ENCODE measurements at regions not wholly inside any gene's neighbourhood (a gene's known extent, or its start where the extent isn't known, plus 50 kb on each side); places are given as distances from the start of the nearest gene placed in this dataset.

GRCh38 chrX:150203248-150203645, 159.9 kb upstream of the MAMLD1 start:
- TF ChIP-seq, protein P1, sequence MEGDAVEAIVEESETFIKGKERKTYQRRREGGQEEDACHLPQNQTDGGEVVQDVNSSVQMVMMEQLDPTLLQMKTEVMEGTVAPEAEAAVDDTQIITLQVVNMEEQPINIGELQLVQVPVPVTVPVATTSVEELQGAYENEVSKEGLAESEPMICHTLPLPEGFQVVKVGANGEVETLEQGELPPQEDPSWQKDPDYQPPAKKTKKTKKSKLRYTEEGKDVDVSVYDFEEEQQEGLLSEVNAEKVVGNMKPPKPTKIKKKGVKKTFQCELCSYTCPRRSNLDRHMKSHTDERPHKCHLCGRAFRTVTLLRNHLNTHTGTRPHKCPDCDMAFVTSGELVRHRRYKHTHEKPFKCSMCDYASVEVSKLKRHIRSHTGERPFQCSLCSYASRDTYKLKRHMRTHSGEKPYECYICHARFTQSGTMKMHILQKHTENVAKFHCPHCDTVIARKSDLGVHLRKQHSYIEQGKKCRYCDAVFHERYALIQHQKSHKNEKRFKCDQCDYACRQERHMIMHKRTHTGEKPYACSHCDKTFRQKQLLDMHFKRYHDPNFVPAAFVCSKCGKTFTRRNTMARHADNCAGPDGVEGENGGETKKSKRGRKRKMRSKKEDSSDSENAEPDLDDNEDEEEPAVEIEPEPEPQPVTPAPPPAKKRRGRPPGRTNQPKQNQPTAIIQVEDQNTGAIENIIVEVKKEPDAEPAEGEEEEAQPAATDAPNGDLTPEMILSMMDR (IDR thresholded peaks at IDR 0.05; ENCODE audit: insufficient read depth, low read length): no peak
- TF ChIP-seq SPI1 (IDR thresholded peaks at IDR 0.05; ENCODE audit: borderline replicate concordance, low read depth) (no peak), GABPA (IDR thresholded peaks at IDR 0.05; ENCODE audit: low read depth) (no peak), REST (IDR thresholded peaks at IDR 0.05; ENCODE audit: insufficient replicate concordance, low read depth) (no peak), POLR2AphosphoS5 (IDR thresholded peaks at IDR 0.05; ENCODE audit: low read depth) (no peak)
